ENCODE measurements at regions not wholly inside any gene's neighbourhood (a gene's known extent, or its start where the extent isn't known, plus 50 kb on each side); places are given as distances from the start of the nearest gene placed in this dataset.

DNA sequence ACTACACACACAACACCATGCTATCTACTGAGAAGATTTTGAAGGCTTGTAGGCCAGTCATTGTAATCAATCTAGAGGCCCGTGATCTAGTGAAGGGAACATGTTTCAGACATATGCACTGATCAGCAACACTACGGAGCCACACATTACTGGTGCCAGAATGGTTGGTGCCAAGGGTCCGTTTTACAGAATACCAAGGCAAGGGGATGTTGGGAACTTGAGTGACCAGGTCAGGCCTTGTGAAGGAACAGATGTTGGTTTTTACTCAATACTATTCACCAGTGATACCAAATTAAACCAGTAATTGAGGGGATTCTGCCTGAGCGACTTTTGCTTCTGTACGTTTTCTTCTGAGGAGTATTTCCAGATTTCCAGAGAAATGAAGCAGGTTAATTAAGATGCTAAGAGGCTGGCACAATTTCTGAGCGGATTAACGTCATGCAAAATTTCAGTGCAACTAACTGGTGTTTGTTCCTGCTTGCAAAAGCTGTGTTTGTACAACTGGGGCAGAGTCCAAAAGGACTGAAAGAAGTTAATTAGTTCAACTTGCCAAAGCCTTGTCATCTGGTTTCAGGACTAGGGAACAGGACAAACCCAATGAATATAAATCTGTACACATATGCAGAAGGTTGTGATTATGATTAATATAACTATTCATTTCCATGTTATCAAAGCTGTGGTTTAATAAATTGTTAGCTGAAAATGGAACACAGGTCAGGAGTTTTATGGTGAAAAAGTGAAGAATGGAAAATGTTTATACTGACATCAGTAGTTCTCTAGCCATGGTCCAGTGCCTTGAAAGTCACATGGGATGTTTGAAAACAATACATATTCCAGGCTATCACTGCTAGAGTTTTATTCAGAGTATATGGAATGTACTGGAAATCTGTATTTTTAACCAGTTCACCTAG lies 432.1 kb upstream of the DCC start:
- H3K4me3 Mint-ChIP-seq: no peak overlapping the region
- H3K27ac Mint-ChIP-seq: no peak overlapping the region
- no peak for DNase-seq
- no peaks in the 10 kb centered on the region for H3K27me3 Mint-ChIP-seq (ENCODE audit: low read depth in 3 of 3)
- peaks cover 0 to 6% (median under 1%) of the 10 kb centered on the region in 6 donors for H3K9me3 Mint-ChIP-seq
- no peaks in the 10 kb centered on the region for H3K36me3 Mint-ChIP-seq
- H3K4me1 Mint-ChIP-seq: no peaks in the 10 kb centered on the region

DNA sequence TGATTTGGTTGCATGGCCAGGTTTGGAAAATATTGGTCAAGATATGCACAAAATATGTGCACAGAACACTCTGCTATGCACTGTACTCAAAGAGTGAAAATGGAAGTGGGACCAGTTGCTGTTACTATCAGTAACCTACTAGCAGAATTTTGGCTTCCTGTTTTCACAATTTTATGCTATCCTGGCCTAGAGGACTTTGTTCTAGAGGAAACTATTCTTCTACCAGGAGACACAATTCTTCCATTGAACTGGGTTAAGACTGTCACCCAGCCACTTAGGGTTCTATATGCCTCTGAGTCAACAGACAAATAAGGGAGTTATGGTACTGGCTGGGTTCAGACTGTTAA lies 431.4 kb upstream of the DCC start:
- Mint-ChIP-seq H3K4me1 (no peaks in the 10 kb centered on the region), H3K4me3 (no peak overlapping the region), H3K27ac (no peak overlapping the region), H3K27me3 (ENCODE audit: low read depth in 3 of 3) (peaks cover 0 to under 1% (median 0%) of the 10 kb centered on the region in 3 donors), H3K36me3 (no peaks in the 10 kb centered on the region), H3K9me3 (peaks cover 0 to 6% (median 0%) of the 10 kb centered on the region in 6 donors)
- no peak for DNase-seq

DNA sequence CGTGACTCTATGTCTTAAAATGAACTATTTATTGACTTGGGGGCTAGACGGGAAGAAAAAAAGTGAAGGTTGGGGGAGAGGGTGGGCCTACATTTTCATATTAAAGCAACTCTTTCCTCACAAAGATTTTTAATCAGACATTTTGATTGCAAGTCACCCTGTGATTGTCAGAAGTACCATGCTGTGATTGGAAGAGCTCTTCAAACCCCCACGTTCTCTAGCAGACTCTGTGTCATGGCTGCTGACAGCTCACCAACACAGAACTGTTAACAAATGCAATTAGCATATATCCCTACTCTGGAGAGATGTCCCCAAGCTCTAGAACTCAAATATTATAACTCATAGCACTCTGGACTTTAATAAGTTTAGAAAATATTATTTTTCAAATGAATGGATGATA lies 428.4 kb upstream of the DCC start:
- H3K27ac Mint-ChIP-seq: no peak overlapping the region
- H3K27me3 Mint-ChIP-seq (ENCODE audit: low read depth in 3 of 3): peaks cover 0 to 2% (median 0%) of the 10 kb centered on the region in 3 donors
- no peak overlapping the region for H3K4me3 Mint-ChIP-seq
- H3K9me3 Mint-ChIP-seq: peaks cover 0 to 6% (median 0%) of the 10 kb centered on the region in 6 donors
- H3K36me3 Mint-ChIP-seq: no peaks in the 10 kb centered on the region
- no peak for DNase-seq
- no peaks in the 10 kb centered on the region for H3K4me1 Mint-ChIP-seq

DNA sequence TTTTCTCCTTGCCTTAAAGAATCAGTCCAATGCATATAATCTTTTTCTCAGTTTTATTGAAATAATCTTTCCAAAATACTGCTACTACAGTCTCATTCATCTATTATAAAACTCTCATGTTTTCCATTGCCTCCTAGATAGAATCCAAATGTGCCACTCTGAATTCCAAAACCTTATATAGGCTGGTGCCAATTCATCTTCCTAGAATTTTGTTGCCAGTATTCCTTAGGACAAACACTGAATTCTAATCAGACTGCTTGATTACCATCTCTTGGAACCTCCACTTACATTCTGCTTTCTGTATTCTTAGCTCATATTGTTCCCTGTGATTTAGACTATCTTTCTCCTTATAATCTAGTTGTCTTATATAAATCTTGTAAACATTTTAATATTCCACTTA lies 427.6 kb upstream of the DCC start:
- no peaks in the 10 kb centered on the region for H3K4me1 Mint-ChIP-seq
- no peaks in the 10 kb centered on the region for H3K36me3 Mint-ChIP-seq
- H3K9me3 Mint-ChIP-seq: peaks cover 0 to 10% (median 0%) of the 10 kb centered on the region in 6 donors
- H3K27me3 Mint-ChIP-seq (ENCODE audit: low read depth in 3 of 3): peaks cover 0 to 2% (median 0%) of the 10 kb centered on the region in 3 donors
- H3K27ac Mint-ChIP-seq: no peak overlapping the region
- H3K4me3 Mint-ChIP-seq: no peak overlapping the region
- DNase-seq: no peak

GRCh38 chr18:51915176-51915575 lies 424.8 kb upstream of the DCC start:
- no peaks in the 10 kb centered on the region for H3K36me3 Mint-ChIP-seq
- no peak overlapping the region for H3K27ac Mint-ChIP-seq
- H3K27me3 Mint-ChIP-seq (ENCODE audit: low read depth in 3 of 3): peaks cover 0 to 2% (median 0%) of the 10 kb centered on the region in 3 donors
- H3K4me3 Mint-ChIP-seq: no peak overlapping the region
- H3K9me3 Mint-ChIP-seq: peaks cover 0 to 11% (median under 1%) of the 10 kb centered on the region in 6 donors
- no peak for DNase-seq
- H3K4me1 Mint-ChIP-seq: no peaks in the 10 kb centered on the region

GRCh38 chr18:51921862-51922261 lies 418.1 kb upstream of the DCC start:
- Mint-ChIP-seq H3K27me3 (ENCODE audit: low read depth in 3 of 3) (no peaks in the 10 kb centered on the region), H3K4me3 (no peak overlapping the region), H3K9me3 (peaks cover 0 to 27% (median 5%) of the 10 kb centered on the region in 6 donors), H3K27ac (no peak overlapping the region), H3K36me3 (no peaks in the 10 kb centered on the region), H3K4me1 (no peaks in the 10 kb centered on the region)
- DNase-seq: no peak

GRCh38 chr18:51933903-51934302 lies 406.1 kb upstream of the DCC start:
- peaks cover 0 to 22% (median 6%) of the 10 kb centered on the region in 6 donors for H3K9me3 Mint-ChIP-seq
- no peaks in the 10 kb centered on the region for H3K4me1 Mint-ChIP-seq
- DNase-seq: no peak
- H3K27ac Mint-ChIP-seq: no peak overlapping the region
- no peak overlapping the region for H3K4me3 Mint-ChIP-seq
- no peaks in the 10 kb centered on the region for H3K27me3 Mint-ChIP-seq (ENCODE audit: low read depth in 3 of 3)
- no peaks in the 10 kb centered on the region for H3K36me3 Mint-ChIP-seq

- DNase-seq: no peak
- Mint-ChIP-seq H3K27ac (no peak overlapping the region), H3K9me3 (peaks cover 0 to 9% (median 2%) of the 10 kb centered on the region in 6 donors), H3K36me3 (no peaks in the 10 kb centered on the region), H3K4me1 (no peaks in the 10 kb centered on the region), H3K27me3 (ENCODE audit: low read depth in 3 of 3) (peaks cover 0 to 1% (median 0%) of the 10 kb centered on the region in 3 donors), H3K4me3 (no peak overlapping the region)
Measured at GRCh38 chr18:51936115-51936514, 403.9 kb upstream of the DCC start.

- Mint-ChIP-seq H3K36me3 (no peaks in the 10 kb centered on the region), H3K4me3 (no peak overlapping the region), H3K9me3 (peaks cover 0 to 5% (median 0%) of the 10 kb centered on the region in 6 donors), H3K4me1 (no peaks in the 10 kb centered on the region), H3K27ac (no peak overlapping the region), H3K27me3 (ENCODE audit: low read depth in 3 of 3) (peaks cover 0 to 1% (median 0%) of the 10 kb centered on the region in 3 donors)
- DNase-seq: no peak
Measured at GRCh38 chr18:51941999-51942398, 398.0 kb upstream of the DCC start.

- Mint-ChIP-seq H3K27ac (no peak overlapping the region), H3K4me1 (no peaks in the 10 kb centered on the region)
- DNase-seq: no peak
Measured at GRCh38 chr18:51943281-51943680, 396.7 kb upstream of the DCC start.

DNA sequence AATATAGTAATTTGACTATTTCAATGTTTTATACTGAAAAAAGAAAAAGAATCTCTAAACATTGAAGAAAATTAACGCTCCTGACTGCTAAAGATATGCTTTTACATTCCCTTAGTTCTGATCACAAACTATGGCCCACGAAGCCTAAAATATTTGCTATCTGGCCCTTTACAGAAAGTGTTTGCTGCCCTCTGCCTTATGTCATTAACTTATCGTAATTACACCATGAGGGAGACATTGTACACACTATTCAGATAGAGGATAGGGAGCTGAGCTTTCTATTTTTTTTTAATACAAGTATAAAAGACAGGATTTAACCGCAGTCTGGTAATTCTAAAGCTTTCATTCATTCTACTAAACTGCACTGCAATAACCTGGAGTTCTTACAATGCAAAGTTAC lies 393.1 kb upstream of the DCC start:
- no peak overlapping the region for H3K27ac Mint-ChIP-seq
- peaks cover 0 to 3% (median 0%) of the 10 kb centered on the region in 3 donors for H3K36me3 Mint-ChIP-seq
- no peaks in the 10 kb centered on the region for H3K27me3 Mint-ChIP-seq (ENCODE audit: low read depth in 3 of 3)
- no peak overlapping the region for H3K4me3 Mint-ChIP-seq
- DNase-seq: no peak
- H3K4me1 Mint-ChIP-seq: no peaks in the 10 kb centered on the region
- peaks cover 0 to 7% (median 4%) of the 10 kb centered on the region in 6 donors for H3K9me3 Mint-ChIP-seq

More at GRCh38 chr18:51943281-51943680, 396.7 kb upstream of the DCC start:
- Mint-ChIP-seq H3K36me3 (no peaks in the 10 kb centered on the region), H3K4me3 (no peak overlapping the region), H3K9me3 (peaks cover 0 to 3% (median 0%) of the 10 kb centered on the region in 6 donors), H3K27me3 (ENCODE audit: low read depth in 3 of 3) (peaks cover 0 to 1% (median 0%) of the 10 kb centered on the region in 3 donors)

GRCh38 chr18:51952844-51953243 lies 387.2 kb upstream of the DCC start:
- H3K27me3 Mint-ChIP-seq (ENCODE audit: low read depth in 3 of 3): peaks cover 0 to 1% (median 0%) of the 10 kb centered on the region in 3 donors
- no peak overlapping the region for H3K27ac Mint-ChIP-seq
- peaks cover 0 to 3% (median 0%) of the 10 kb centered on the region in 3 donors for H3K36me3 Mint-ChIP-seq
- H3K9me3 Mint-ChIP-seq: peaks cover 3 to 15% (median 6%) of the 10 kb centered on the region in 6 donors
- DNase-seq: no peak
- no peaks in the 10 kb centered on the region for H3K4me1 Mint-ChIP-seq
- no peak overlapping the region for H3K4me3 Mint-ChIP-seq

DNA sequence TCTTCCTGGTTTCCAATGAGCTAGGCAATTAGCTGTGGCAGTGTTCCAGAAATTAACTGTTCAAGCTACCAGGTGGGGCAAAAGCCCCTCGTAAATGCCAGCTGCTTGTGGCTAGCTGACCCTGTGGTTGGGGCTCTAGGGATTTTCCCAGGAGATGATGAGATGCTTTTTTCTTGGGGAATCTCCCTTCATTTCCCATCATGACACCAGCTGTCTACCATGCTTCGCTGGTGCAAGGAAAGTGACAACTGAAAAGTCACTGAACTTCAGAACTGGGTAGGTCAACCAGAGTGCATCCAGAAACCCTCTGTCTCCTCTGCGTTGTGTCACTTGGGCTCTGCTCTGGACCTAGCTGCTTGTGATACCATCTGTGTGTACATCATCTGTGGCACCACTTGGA lies 386.5 kb upstream of the DCC start:
- Mint-ChIP-seq H3K4me3 (no peak overlapping the region), H3K27ac (no peak overlapping the region), H3K9me3 (peaks cover 3 to 15% (median 7%) of the 10 kb centered on the region in 6 donors), H3K27me3 (ENCODE audit: low read depth in 3 of 3) (peaks cover 0 to 1% (median 0%) of the 10 kb centered on the region in 3 donors), H3K4me1 (no peaks in the 10 kb centered on the region), H3K36me3 (peaks cover 0 to 3% (median 0%) of the 10 kb centered on the region in 3 donors)
- DNase-seq: no peak

DNA sequence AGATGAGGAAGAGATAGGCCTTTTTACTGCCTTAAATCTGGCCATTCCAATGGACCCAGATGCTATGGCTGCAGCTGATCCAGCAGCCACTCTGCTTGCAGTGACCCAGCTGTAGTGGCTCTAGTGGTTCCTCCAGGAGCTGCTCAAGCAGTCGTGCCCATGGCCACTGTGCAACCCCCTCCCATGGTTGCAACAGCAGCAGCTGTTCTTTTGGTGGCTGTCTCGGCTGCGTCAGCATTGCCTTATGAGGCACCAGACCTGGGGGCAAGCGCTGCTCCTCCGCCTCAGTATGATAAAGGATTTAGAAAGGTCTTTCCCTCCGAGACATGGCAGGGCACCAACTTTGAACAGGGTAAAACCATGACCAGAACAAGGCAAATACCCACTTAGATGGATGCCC lies 384.9 kb upstream of the DCC start:
- DNase-seq: no peak
- Mint-ChIP-seq H3K27me3 (ENCODE audit: low read depth in 3 of 3) (peaks cover 0 to 1% (median 0%) of the 10 kb centered on the region in 3 donors), H3K4me3 (no peak overlapping the region), H3K4me1 (no peaks in the 10 kb centered on the region), H3K9me3 (peaks cover 3 to 12% (median 8%) of the 10 kb centered on the region in 6 donors), H3K36me3 (peaks cover 0 to 3% (median 0%) of the 10 kb centered on the region in 3 donors), H3K27ac (no peak overlapping the region)

All from immature natural killer cell (primary cell).